Heart left ventricle (tissue), 16 donors: ENCODE measurements at regions not wholly inside any gene's neighbourhood (a gene's known extent, or its start where the extent isn't known, plus 50 kb on each side); places are given as distances from the start of the nearest gene placed in this dataset.

Experiments used
- ATAC-seq, 4 donors: fragments of 200-7000 bp; cut with Tn5 transposase; one replicate each; pipeline ENCODE4 v1.9.1; 2020 to 2022; ENCODE audit warnings: moderate library complexity in 4 of 4, mild to moderate bottlenecking in 3 of 4, moderate number of reproducible peaks in 1 of 4
- DNase-seq, 5 donors: peaks; one replicate each; pipeline ENCODE4 v3.0.0-alpha.2; 2020
- H3K27ac ChIP-seq, 12 donors: fragments of 200-600 bp; sonication (generic) in 4 of 12; one replicate each; pipeline versions ENCODE4 v1.5.0 to v1.8.0; 2016 to 2022; ENCODE audit warnings: mild to moderate bottlenecking in 2 of 12
- H3K27me3 ChIP-seq, 9 donors: fragments of 200-600 bp; sonication (generic) in 2 of 9; one replicate each; pipeline versions ENCODE4 v1.5.1 to v1.8.0; 2016 to 2022; ENCODE audit warnings: mild to moderate bottlenecking in 3 of 9
- H3K36me3 ChIP-seq, 9 donors: fragments of 200-600 bp; sonication (generic) in 2 of 9; one replicate each; pipeline versions ENCODE4 v1.5.0 to v1.8.0; 2018 to 2022; ENCODE audit warnings: mild to moderate bottlenecking in 2 of 9
- H3K4me1 ChIP-seq, 12 donors: fragments of 200-600 bp; sonication (generic) in 4 of 12; one replicate each; pipeline versions ENCODE4 v1.5.0 to v1.8.0; 2016 to 2022; ENCODE audit warnings: mild to moderate bottlenecking in 3 of 12
- H3K4me3 ChIP-seq, 12 donors: fragments of 200-600 bp; sonication (generic) in 4 of 12; one replicate each; pipeline versions ENCODE4 v1.5.0 to v1.8.0; 2017 to 2022; ENCODE audit warnings: mild to moderate bottlenecking in 9 of 12, moderate library complexity in 4 of 12
- H3K9me3 ChIP-seq, 12 donors: fragments of 200-600 bp; sonication (generic) in 4 of 12; one replicate each; pipeline versions ENCODE4 v1.5.0 to v1.8.0; 2016 to 2022; ENCODE audit warnings: mild to moderate bottlenecking in 1 of 12
- CTCF ChIP-seq, 12 donors: fragments of 200-600 bp; sonication (generic) in 4 of 12; IDR thresholded peaks; one replicate each; pipeline versions ENCODE4 v1.5.0 to v1.8.0; 2018 to 2022; ENCODE audit warnings: antibody characterized with exemption in 12 of 12, mild to moderate bottlenecking in 5 of 12
- POLR2A ChIP-seq, 2 donors: fragments of 450-650 bp; IDR thresholded peaks; one replicate each; pipeline ENCODE4 v1.6.1; 2017; ENCODE audit warnings: antibody characterized with exemption in 2 of 2, mild to moderate bottlenecking in 2 of 2, moderate library complexity in 2 of 2
- WGBS, 4 donors: extraction: QIAGEN DNeasy Blood & Tissue Kit in 2 of 4; methylation state at CpG; one replicate each; pipeline versions ENCODE4 v1.1.5 to v1.1.7; 2013 to 2018; 5-methylcytosine and 5-hydroxymethylcytosine counted together
- intact Hi-C, 10 donors: fragments of 100-400 bp; cut with DNase I; formaldehyde crosslinking; loops; one replicate each; pipeline versions ENCODE4 v1.11.1 to v1.14.2; 2022
- donor health status: ischemic (EF 13 %, LVEDD 7.1; RV severe dilation, severe dysfunction).
- donor health status: healthy with polysubstance abuse.
- donor health status: DM: no; HTN: yes; CAD: no.
- donor health status: DM: no; HTN: no; CAD: no.
- donor health status: ischemic (EF 25% LVEDD 6.9; RV normal size, moderate dysfunction).
- donor health status: ischemic (EF 25% LVEDD 5.7; RV mildly dilated, moderate dysfunction).
- donor health status: healthy.
- donor health status: DM: yes; HTN: yes; CAD: no.
- donor health status: ischemic (EF 35%, LVEDD 5.7; RV mildly dilated, moderate dysfunction).
- donor health status: nonischemic (EF 11% LVEDD 7.7; RV severe dilation, severe dysfunction).
- donor health status: DM: yes; HTN: yes; CAD: no.
- donor health status: PGD.
- donor health status: ischemic (EF 29% LVEDD 5.4; RV normal size, mild dysfunction).
- donor health status: nonischemic (EF 23%, LVEDD 6.1; RV moderate dilation, normal function).

- H3K4me1 ChIP-seq, result peaks cover 0 to 7% (median 0%) of the 10 kb centered on the region in 12 donors
- H3K27me3 ChIP-seq, result peaks cover 0 to 65% (median 8%) of the 10 kb centered on the region in 9 donors
- DNase-seq (no peak), ATAC-seq (no peak)
- no peak overlapping the region for H3K27ac ChIP-seq
- TF ChIP-seq POLR2A (IDR thresholded peaks at IDR 0.05) (no peak), CTCF (IDR thresholded peaks at IDR 0.05) (no peak)
- no peak overlapping the region for H3K4me3 ChIP-seq
- no peaks in the 10 kb centered on the region for H3K36me3 ChIP-seq
- intact Hi-C loops, result no loop called here
- 74 to 82% (median 78%) methylated on average over 5 to 7 of the region's 7 CpGs for WGBS, 4 donors
- no peaks in the 10 kb centered on the region for H3K9me3 ChIP-seq
These were observed 415.4 kb downstream of the MN1 start for GRCh38 chr22:27386186-27386585.

DNA sequence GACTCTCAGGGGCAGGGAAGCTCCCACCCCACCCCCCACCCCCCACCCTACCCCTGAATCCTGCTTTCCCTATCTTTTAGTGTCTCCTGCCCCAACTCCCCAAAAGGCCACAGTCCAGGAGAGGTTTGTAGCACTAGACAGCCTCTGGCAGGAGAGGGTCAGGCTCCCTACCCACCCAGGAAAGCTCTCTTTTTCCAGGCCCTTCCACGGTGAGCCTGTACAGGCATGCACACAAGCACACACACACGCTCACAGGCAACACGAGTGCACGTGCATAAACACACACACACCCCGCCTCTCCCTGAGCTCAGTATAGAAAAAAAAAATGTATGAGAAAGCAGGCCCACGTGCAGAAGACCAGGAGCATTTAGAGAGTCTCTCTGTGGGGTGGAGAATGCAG, 414.0 kb downstream of the MN1 start:
- DNase-seq, result no peak
- TF ChIP-seq POLR2A (IDR thresholded peaks at IDR 0.05), result no peak
- no peak for TF ChIP-seq CTCF (IDR thresholded peaks at IDR 0.05)
- Histone ChIP-seq H3K27me3 (peaks cover 0 to 54% (median 8%) of the 10 kb centered on the region in 9 donors), H3K36me3 (no peaks in the 10 kb centered on the region), H3K9me3 (no peaks in the 10 kb centered on the region), H3K4me1 (peaks cover 0 to 12% (median 0%) of the 10 kb centered on the region in 12 donors), H3K4me3 (no peak overlapping the region), H3K27ac (no peak overlapping the region)
- intact Hi-C loops, result no loop called here
- no peak for ATAC-seq
- WGBS, 4 donors, result 57 to 77% (median 61%) methylated on average over 6 of the region's 6 CpGs

DNA sequence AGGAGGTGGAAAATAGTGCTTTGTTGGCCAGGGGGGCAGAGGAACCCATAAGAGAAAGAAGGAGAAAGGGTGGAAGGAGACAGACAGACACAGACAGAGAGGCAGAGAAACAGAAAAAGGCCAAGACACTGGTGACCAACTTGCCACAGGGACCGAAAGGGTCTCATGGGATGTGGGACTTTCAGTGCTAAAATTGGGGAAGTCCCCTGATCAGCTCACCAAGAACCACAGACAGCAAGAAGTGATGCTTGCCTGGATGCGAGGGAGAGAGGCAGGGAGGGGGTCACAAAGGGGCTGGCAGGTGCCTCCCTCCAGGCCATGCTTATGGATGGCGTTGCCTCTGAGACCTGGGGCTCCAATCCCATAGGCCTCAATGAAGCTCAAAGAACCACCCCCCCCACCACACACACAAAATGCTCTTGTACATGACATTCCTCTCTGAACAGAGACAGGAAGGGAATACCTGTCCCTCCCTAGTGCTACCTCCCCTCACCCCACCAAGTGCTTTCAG, 413.4 kb downstream of the MN1 start:
- H3K27me3 ChIP-seq, result peaks cover 0 to 48% (median 8%) of the 10 kb centered on the region in 9 donors
- ATAC-seq (no peak), DNase-seq (no peak)
- H3K9me3 ChIP-seq, result no peaks in the 10 kb centered on the region
- TF ChIP-seq POLR2A (IDR thresholded peaks at IDR 0.05) (no peak), CTCF (IDR thresholded peaks at IDR 0.05) (no peak)
- H3K4me1 ChIP-seq, result peaks cover 0 to 12% (median 0%) of the 10 kb centered on the region in 12 donors
- intact Hi-C loops, result no loop called here
- no peak overlapping the region for H3K4me3 ChIP-seq
- 79 to 89% (median 86%) methylated on average over 3 of the region's 3 CpGs for WGBS, 4 donors
- H3K27ac ChIP-seq, result no peak overlapping the region
- no peaks in the 10 kb centered on the region for H3K36me3 ChIP-seq

- no peaks in the 10 kb centered on the region for H3K9me3 ChIP-seq
- no peak for TF ChIP-seq CTCF (IDR thresholded peaks at IDR 0.05)
- no peak for TF ChIP-seq POLR2A (IDR thresholded peaks at IDR 0.05)
- no peak overlapping the region for H3K4me3 ChIP-seq
- intact Hi-C loops, result no loop called here
- no peak for ATAC-seq
- H3K36me3 ChIP-seq, result no peaks in the 10 kb centered on the region
- H3K4me1 ChIP-seq, result peaks cover 0 to 12% (median 0%) of the 10 kb centered on the region in 12 donors
- DNase-seq, result no peak
- H3K27ac ChIP-seq, result no peak overlapping the region
- 62 to 91% (median 89%) methylated on average over 2 of the region's 2 CpGs for WGBS, 4 donors
- peaks cover 0 to 37% (median 0%) of the 10 kb centered on the region in 9 donors for H3K27me3 ChIP-seq
These were observed 411.9 kb downstream of the MN1 start for GRCh38 chr22:27389727-27390075.
